PC-9 (cell line): ENCODE measurements at regions not wholly inside any gene's neighbourhood (a gene's known extent, or its start where the extent isn't known, plus 50 kb on each side); places are given as distances from the start of the nearest gene placed in this dataset.

Experiments
- CTCF ChIP-seq: fragments of 200-600 bp; sonication (generic); conservative IDR thresholded peaks from 2 replicates; pipeline ENCODE4 v1.6.1; 2017; ENCODE audit warnings: mixed run types, antibody characterized with exemption, mild to moderate bottlenecking, moderate library complexity
- EZH2 ChIP-seq: fragments of 200-600 bp; sonication (generic); IDR thresholded peaks from 2 replicates; pipeline ENCODE4 v1.8.0; 2017; ENCODE audit warnings: antibody characterized with exemption, low read depth

GRCh38 chr7:153550173-153550572 is 502.0 kb upstream of the DPP6 start:
- no peak for TF ChIP-seq CTCF
- no peak for TF ChIP-seq EZH2
